Psoas muscle (tissue), 7 donors: ENCODE measurements at regions not wholly inside any gene's neighbourhood (a gene's known extent, or its start where the extent isn't known, plus 50 kb on each side); places are given as distances from the start of the nearest gene placed in this dataset.
"Not testable (repeated sequence)": the region's sequence is repeated elsewhere in the genome, so short reads cannot be mapped to it uniquely, and the experiment has no call there.

Experiments
- ATAC-seq, 4 donors: fragments of 200-7000 bp; cut with Tn5 transposase; one replicate each; pipeline ENCODE4 v1.9.1; 2020; ENCODE audit warnings: moderate library complexity in 3 of 4, mild to moderate bottlenecking in 2 of 4
- DNase-seq, 2 donors: peaks; one replicate each; pipeline ENCODE4 v3.0.0-alpha.2; 2020
- H3K27ac ChIP-seq: fragments of 200-600 bp; one replicate; pipeline ENCODE4 v1.8.0; 2022
- H3K27me3 ChIP-seq, 3 donors: fragments of 200-600 bp in 1 of 3; one replicate each; pipeline versions ENCODE4 v1.6.1 to v1.8.0; 2013 to 2022; ENCODE audit warnings: low read length in 2 of 3, mild to moderate bottlenecking in 2 of 3, moderate library complexity in 1 of 3; ENCODE audit not compliant: insufficient read depth in 3 of 3
- H3K36me3 ChIP-seq, 2 donors: fragments of 200-600 bp in 1 of 2; one replicate each; pipeline versions ENCODE4 v1.6.1 to v1.8.0; 2013 to 2022; ENCODE audit warnings: low read depth in 1 of 2, mild to moderate bottlenecking in 1 of 2, moderate library complexity in 1 of 2; ENCODE audit not compliant: insufficient read depth in 1 of 2
- H3K4me1 ChIP-seq: fragments of 200-600 bp; one replicate; pipeline ENCODE4 v1.8.0; 2022
- H3K4me3 ChIP-seq: fragments of 200-600 bp; one replicate; pipeline ENCODE4 v1.8.0; 2022; ENCODE audit warnings: mild to moderate bottlenecking
- H3K9me3 ChIP-seq: fragments of 200-600 bp; one replicate; pipeline ENCODE4 v1.8.0; 2022
- CTCF ChIP-seq: fragments of 200-600 bp; IDR thresholded peaks from one replicate; pipeline ENCODE4 v1.8.0; 2022; ENCODE audit warnings: antibody characterized with exemption
- WGBS, 3 donors: extraction: QIAGEN DNeasy Blood & Tissue Kit; methylation state at CpG; one replicate each; pipeline versions ENCODE4 v1.1.6 to v1.1.7; 2013; 5-methylcytosine and 5-hydroxymethylcytosine counted together
- intact Hi-C, 2 donors: fragments of 100-400 bp; cut with DNase I; formaldehyde crosslinking; loops; one replicate each; pipeline versions ENCODE4 v1.11.0 to v1.14.2; 2022
- donor health status: healthy with polysubstance abuse.
- donor health status: DM: no; HTN: no; CAD: no; lungs with moderate emphysema.
- donor health status: Bipolar disorder and iron deficiency.
- donor health status: healthy.
- donor health status: DM: yes; HTN: yes; CAD: no.
- donor health status: DM: no; HTN: no; CAD: no.
- donor health status: DM: yes; HTN: yes; CAD: no.

GRCh38 chr2:192414794-192415193 is 220.1 kb upstream of the TMEFF2 start:
- no peaks in the 10 kb centered on the region for H3K4me1 ChIP-seq
- H3K9me3 ChIP-seq = no peaks in the 10 kb centered on the region
- WGBS, 3 donors = 85 to 86% (median 85%) methylated on average over 18 of the region's 18 CpGs
- no peak overlapping the region for H3K4me3 ChIP-seq
- H3K27ac ChIP-seq = no peak overlapping the region
- H3K27me3 ChIP-seq = no peaks in the 10 kb centered on the region
- no peak for ATAC-seq
- H3K36me3 ChIP-seq = no peaks in the 10 kb centered on the region
- no peak for TF ChIP-seq CTCF
- intact Hi-C loops = no loop called here
- no peak for DNase-seq

DNA sequence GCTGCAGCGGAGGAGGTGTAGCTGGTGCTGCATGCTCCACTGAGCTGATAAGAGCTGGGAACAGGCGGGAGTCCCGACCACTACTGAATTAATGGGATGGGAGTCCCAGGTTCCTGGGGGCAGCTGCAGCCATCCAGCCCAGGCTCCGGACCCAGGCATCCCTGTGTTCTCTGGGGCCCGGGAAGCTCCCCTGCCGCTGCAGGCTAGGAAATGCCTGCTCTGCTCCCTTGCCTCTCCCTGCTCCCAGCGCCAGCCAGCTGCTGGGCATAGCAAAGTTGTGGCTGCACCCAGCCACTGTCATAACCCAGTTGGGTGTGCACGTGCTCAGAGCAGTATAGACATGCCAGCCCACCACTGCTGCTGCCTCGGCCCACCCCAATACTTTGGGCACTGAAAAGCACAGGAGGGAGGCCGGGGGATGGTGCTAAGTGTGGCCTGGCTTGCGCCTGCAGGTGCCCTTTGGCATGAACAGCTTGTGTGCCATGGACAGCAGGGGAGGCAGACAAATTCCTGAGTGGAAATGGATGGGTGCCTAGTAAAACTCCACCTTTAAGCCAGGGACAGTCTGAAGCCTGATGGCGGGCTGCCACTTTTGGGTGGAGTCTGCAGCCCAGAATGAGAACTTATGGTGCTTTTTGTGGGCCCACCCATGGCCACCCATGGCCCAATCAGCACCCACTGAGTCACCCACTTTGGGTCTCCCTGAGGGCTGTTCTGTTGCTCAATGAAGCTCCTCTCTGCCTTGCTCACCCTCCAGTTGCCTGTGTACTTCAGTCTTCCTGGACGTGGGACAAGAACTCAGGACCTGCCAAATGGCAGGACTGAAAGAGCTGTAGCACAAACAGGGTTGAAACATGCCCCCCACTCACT is 219.3 kb upstream of the TMEFF2 start:
- DNase-seq = peak in 1 of 2 donors; percentile 39
- Histone ChIP-seq H3K4me1 (no peaks in the 10 kb centered on the region), H3K9me3 (no peaks in the 10 kb centered on the region), H3K27ac (no peak overlapping the region), H3K4me3 (no peak overlapping the region), H3K36me3 (no peaks in the 10 kb centered on the region), H3K27me3 (no peaks in the 10 kb centered on the region)
- no peak for ATAC-seq
- 90 to 93% (median 92%) methylated on average over 13 of the region's 13 CpGs for WGBS, 3 donors
- no peak for TF ChIP-seq CTCF
- intact Hi-C loops = no loop called here

- H3K27me3 ChIP-seq, ATAC-seq, intact Hi-C loops, H3K36me3 ChIP-seq, DNase-seq, H3K4me3 ChIP-seq, H3K27ac ChIP-seq, H3K4me1 ChIP-seq, H3K9me3 ChIP-seq: not testable (repeated sequence)
- WGBS, 3 donors = 86 to 94% (median 86%) methylated on average over 9 to 10 of the region's 10 CpGs
Observed at GRCh38 chr2:192412866-192413265, 218.1 kb upstream of the TMEFF2 start.

DNA sequence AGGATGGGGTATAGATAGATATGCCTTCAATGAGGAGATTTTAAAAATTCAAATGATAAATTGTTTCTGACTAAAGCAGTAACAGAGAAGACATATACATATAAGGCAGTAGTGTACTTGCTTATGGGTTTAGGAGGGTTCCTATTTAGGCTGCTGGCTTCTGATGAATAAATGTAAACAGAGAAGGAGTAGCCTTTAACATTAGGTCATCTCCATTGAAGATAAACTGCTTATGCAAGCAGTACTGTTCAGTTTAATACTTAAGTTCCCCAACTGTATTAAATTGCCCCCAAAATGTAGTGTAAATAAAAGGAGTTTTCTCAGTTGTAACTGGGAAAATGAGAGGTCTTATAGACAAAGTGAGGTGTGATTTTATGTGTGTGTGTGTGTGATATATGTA is 217.7 kb upstream of the TMEFF2 start:
- intact Hi-C loops = no loop called here
- no peak for TF ChIP-seq CTCF
- H3K27ac ChIP-seq = no peak overlapping the region
- no peak overlapping the region for H3K4me3 ChIP-seq
- H3K36me3 ChIP-seq = no peaks in the 10 kb centered on the region
- H3K9me3 ChIP-seq = no peaks in the 10 kb centered on the region
- ATAC-seq (no peak), DNase-seq (no peak)
- no peaks in the 10 kb centered on the region for H3K4me1 ChIP-seq
- H3K27me3 ChIP-seq = no peaks in the 10 kb centered on the region

DNA sequence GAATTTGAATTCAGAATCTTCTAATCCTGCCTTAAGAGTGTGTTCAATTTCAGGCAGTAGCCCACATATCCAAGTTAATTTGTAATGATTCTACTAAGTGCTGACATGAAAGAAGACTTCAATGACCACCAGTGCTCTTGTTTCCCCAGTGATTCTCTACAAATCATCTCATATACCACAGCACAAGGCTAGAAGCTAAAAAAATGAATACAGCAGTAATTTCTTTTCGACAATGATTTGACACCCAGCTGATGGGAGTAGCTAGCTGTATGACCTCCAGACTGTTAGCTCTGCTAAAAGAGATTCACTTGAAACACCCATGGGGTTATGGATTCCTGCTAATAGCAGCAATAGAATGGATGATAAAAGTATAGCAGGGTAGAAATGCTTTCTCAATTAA is 217.0 kb upstream of the TMEFF2 start:
- Histone ChIP-seq H3K4me3 (no peak overlapping the region), H3K9me3 (no peaks in the 10 kb centered on the region), H3K36me3 (no peaks in the 10 kb centered on the region), H3K27ac (no peak overlapping the region), H3K4me1 (no peaks in the 10 kb centered on the region), H3K27me3 (no peaks in the 10 kb centered on the region)
- no peak for TF ChIP-seq CTCF
- intact Hi-C loops = no loop called here
- ATAC-seq = no peak
- no peak for DNase-seq
- 68 to 84% (median 78%) methylated on average over 1 of the region's 1 CpG for WGBS, 3 donors
